ENCODE measurements at regions not wholly inside any gene's neighbourhood (a gene's known extent, or its start where the extent isn't known, plus 50 kb on each side); places are given as distances from the start of the nearest gene placed in this dataset.

GRCh38 chr16:35203636-35204035 lies 1744.2 kb downstream of the TP53TG3F start:
- TF ChIP-seq CTCF (IDR thresholded peaks at IDR 0.05) (no peak), POLR2A (IDR thresholded peaks at IDR 0.05) (no peak)
- H3K9me3 ChIP-seq (replicated peaks in 1 of 3), result no peaks in the 10 kb centered on the region
- H3K36me3 ChIP-seq (replicated peaks in 1 of 2), result no peaks in the 10 kb centered on the region
- intact Hi-C loops (cut with DNase I), result loop anchor here in 1 of 2 donors (10.0 kb wide), 1 partner anchor 49 kb away; no protein-coding TSS in a partner anchor
- H3K27me3 ChIP-seq, result no peaks in the 10 kb centered on the region
- H3K27ac ChIP-seq, result no peak overlapping the region
- 50 to 67% (median 57%) methylated on average over 2 of the region's 2 CpGs for WGBS, 4 donors
- H3K4me1 ChIP-seq (replicated peaks in 1 of 2), result no peaks in the 10 kb centered on the region
- no peak for DNase-seq
- no peak overlapping the region for H3K4me3 ChIP-seq

DNA sequence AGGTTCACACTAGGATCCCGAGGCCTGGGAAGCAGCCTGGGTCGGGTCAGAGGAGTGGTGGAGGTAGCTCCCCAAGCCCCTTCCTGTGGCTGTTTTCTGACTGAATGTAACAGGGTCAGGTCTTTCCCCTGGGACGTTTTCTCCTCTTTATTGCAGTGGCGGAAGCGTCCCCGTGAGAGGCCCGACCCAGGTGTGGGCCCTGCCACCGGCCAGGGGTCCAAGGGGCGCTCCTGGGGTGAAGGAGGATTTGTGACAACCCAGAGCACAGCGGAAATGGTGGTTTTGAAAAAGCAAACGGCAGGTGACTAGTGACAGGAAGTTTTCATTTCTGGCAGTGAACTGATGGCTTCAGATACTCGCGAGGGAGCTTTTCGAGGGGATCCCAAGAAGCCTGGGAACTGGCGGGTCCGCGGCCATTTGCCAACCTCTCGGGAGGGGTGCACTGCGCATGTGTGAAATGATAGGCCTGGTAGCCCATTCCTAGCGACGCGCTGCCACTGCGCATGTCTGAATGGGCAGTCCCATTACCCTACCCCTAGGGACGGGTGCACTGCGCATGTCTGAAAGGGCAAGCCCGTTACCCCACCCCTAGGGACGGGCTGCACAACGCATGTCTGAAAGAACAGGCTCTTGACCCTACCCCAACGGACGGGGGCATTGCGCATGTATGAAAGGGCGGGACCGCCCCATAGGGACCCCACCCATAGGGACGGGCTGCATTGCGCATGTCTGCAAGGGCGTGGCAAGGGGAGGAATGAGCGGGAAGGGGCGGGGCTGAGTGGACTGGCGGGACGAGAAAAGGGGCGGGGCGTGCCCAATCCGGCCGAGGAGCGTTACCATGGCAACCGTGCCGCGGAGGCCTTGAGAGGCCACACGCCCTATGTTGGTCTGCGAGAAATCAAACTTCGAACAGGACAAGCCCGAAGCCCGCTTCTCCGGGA lies 1747.9 kb downstream of the TP53TG3F start:
- intact Hi-C loops (cut with DNase I), result loop anchor here in 1 of 2 donors (10.0 kb wide), 1 partner anchor 53 kb away; no protein-coding TSS in a partner anchor
- WGBS, 4 donors, result 49 to 69% (median 55%) methylated on average over 44 to 54 of the region's 54 CpGs
- Histone ChIP-seq H3K36me3 (replicated peaks in 1 of 2) (no peaks in the 10 kb centered on the region), H3K27me3 (no peaks in the 10 kb centered on the region), H3K9me3 (replicated peaks in 1 of 3) (no peaks in the 10 kb centered on the region), H3K4me3 (no peak overlapping the region), H3K27ac (no peak overlapping the region), H3K4me1 (replicated peaks in 1 of 2) (no peaks in the 10 kb centered on the region)
- DNase-seq, result no peak
- TF ChIP-seq CTCF (IDR thresholded peaks at IDR 0.05), result no peak
- TF ChIP-seq POLR2A (IDR thresholded peaks at IDR 0.05), result no peak

DNA sequence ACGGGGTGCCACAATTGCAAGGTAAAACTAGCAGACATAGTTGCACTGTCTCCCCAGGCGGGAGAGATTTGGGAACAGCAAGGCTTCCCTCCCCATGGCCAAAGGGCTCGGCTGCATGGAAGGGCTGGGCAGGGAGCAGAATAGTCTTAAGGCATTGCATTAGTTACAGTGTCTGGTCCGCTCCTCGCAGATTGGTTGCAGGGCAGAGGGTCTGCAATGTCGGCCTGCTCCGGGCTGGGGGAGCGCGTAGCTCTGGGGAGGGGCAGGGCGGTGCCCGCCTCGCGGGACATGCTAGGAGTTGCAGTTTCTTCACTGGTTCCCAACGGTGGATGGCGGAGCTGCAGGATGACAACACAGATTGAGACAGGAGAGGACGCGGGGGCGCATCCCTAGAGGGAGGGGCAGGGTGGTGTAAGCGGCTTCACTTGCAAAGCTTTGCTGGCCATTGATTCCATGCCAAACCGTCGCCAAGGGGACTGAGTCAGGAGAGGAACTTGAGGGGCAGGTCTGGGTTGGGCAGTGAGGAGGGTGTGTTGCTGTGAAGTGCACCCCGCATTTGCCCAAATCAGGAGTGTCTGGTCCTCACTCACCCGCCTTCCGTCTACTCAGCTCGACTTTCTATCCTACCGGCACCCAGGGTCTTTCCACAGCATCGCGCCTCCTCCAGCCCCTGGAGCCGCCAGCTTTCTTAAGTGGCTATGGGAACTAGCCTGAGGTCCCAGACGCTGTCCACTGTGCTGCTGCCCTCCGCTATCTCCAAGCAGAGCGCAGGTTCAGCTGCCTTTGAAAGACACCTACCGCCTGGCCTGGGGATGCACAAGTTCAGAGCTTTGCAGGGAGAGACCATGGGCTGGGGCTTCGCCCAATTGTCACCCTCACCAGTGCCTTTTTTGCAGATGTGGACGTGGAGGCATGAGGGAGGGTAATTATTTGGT lies 1748.9 kb downstream of the TP53TG3F start:
- Histone ChIP-seq H3K27ac (no peak overlapping the region), H3K27me3 (no peaks in the 10 kb centered on the region), H3K4me3 (no peak overlapping the region), H3K36me3 (replicated peaks in 1 of 2) (no peaks in the 10 kb centered on the region), H3K4me1 (replicated peaks in 1 of 2) (no peaks in the 10 kb centered on the region), H3K9me3 (replicated peaks in 1 of 3) (no peaks in the 10 kb centered on the region)
- DNase-seq, result no peak
- intact Hi-C loops (cut with DNase I), result loop anchor here in 1 of 2 donors (10.0 kb wide), 1 partner anchor 53 kb away; no protein-coding TSS in a partner anchor
- WGBS, 4 donors, result 51 to 73% (median 62%) methylated on average over 31 to 35 of the region's 35 CpGs
- TF ChIP-seq CTCF (IDR thresholded peaks at IDR 0.05), result no peak
- TF ChIP-seq POLR2A (IDR thresholded peaks at IDR 0.05), result no peak

Measured in adrenal gland (tissue), 9 donors.